Trophoblast cell (in vitro differentiated cells and primary cell): ENCODE measurements at regions not wholly inside any gene's neighbourhood (a gene's known extent, or its start where the extent isn't known, plus 50 kb on each side); places are given as distances from the start of the nearest gene placed in this dataset.
"Not testable (repeated sequence)": the region's sequence is repeated elsewhere in the genome, so short reads cannot be mapped to it uniquely, and the experiment has no call there.

ENCODE experiments used
- DNase-seq, 2 donors: peaks; one replicate each; pipeline ENCODE4 v3.0.0-alpha.2; 2016
- H2AFZ ChIP-seq: 2 replicates; pipeline ENCODE4 v1.6.1; 2013; ENCODE audit warnings: low read length, moderate library complexity, mild to moderate bottlenecking; ENCODE audit not compliant: insufficient read depth, poor library complexity
- H2AK5ac ChIP-seq: 2 replicates; pipeline ENCODE4 v1.6.1; 2013; ENCODE audit warnings: mild to moderate bottlenecking, low read length
- H2BK120ac ChIP-seq: 2 replicates; pipeline ENCODE4 v1.6.1; 2013; ENCODE audit warnings: low read length, mild to moderate bottlenecking, moderate library complexity; ENCODE audit not compliant: insufficient read depth, poor library complexity
- H2BK12ac ChIP-seq: 2 replicates; pipeline ENCODE4 v1.6.1; 2013; ENCODE audit warnings: mild to moderate bottlenecking, low read length, moderate library complexity
- H2BK5ac ChIP-seq: 2 replicates; pipeline ENCODE4 v1.6.1; 2013; ENCODE audit warnings: low read length, low read depth, moderate library complexity, mild to moderate bottlenecking; ENCODE audit not compliant: poor library complexity
- H3K14ac ChIP-seq: 2 replicates; pipeline ENCODE4 v1.6.1; 2013; ENCODE audit warnings: mild to moderate bottlenecking, low read length
- H3K18ac ChIP-seq: 2 replicates; pipeline ENCODE4 v1.6.1; 2013; ENCODE audit warnings: mild to moderate bottlenecking, low read length
- H3K23ac ChIP-seq: 2 replicates; pipeline ENCODE4 v1.6.1; 2013; ENCODE audit warnings: low read length
- H3K27ac ChIP-seq: 2 replicates; pipeline ENCODE4 v1.5.1; 2013; ENCODE audit warnings: low read depth, mild to moderate bottlenecking, inconsistent platforms, low read length, moderate library complexity
- H3K27me3 ChIP-seq: 2 replicates; pipeline ENCODE4 v1.6.1; 2013; ENCODE audit warnings: inconsistent platforms, mild to moderate bottlenecking, low read length, moderate library complexity; ENCODE audit not compliant: insufficient read depth
- H3K36me3 ChIP-seq, 2 experiments: 1 replicate in 1 of 2; 2 replicates in 1 of 2; pipeline ENCODE4 v1.6.1; 2013; ENCODE audit warnings: low read length in 2 of 2, mild to moderate bottlenecking in 2 of 2, moderate library complexity in 1 of 2; ENCODE audit not compliant: insufficient read depth in 2 of 2, control insufficient read depth in 1 of 2
- H3K4ac ChIP-seq: 2 replicates; pipeline ENCODE4 v1.6.1; 2013; ENCODE audit warnings: low read depth, mild to moderate bottlenecking, low read length, moderate library complexity
- H3K4me1 ChIP-seq, 2 experiments: 1 replicate in 1 of 2; 2 replicates in 1 of 2; pipeline ENCODE4 v1.6.1; 2013; ENCODE audit warnings: low read length in 2 of 2, mild to moderate bottlenecking in 2 of 2, moderate library complexity in 1 of 2; ENCODE audit not compliant: insufficient read depth in 2 of 2, control insufficient read depth in 1 of 2
- H3K4me2 ChIP-seq: 2 replicates; pipeline ENCODE4 v1.6.1; 2013; ENCODE audit warnings: inconsistent platforms, mild to moderate bottlenecking, low read length, moderate library complexity
- H3K4me3 ChIP-seq: 2 replicates; pipeline ENCODE4 v1.5.1; 2013; ENCODE audit warnings: mild to moderate bottlenecking, low read depth, low read length, inconsistent platforms
- H3K79me1 ChIP-seq: one replicate; pipeline ENCODE4 v1.6.1; 2013; ENCODE audit warnings: low read length
- H3K79me2 ChIP-seq: 2 replicates; pipeline ENCODE4 v1.6.1; 2013; ENCODE audit warnings: low read length, mild to moderate bottlenecking; ENCODE audit not compliant: control insufficient read depth, insufficient read depth, poor library complexity
- H3K9ac ChIP-seq: 2 replicates; pipeline ENCODE4 v1.6.1; 2013; ENCODE audit warnings: mild to moderate bottlenecking, low read length
- H3K9me3 ChIP-seq: 2 replicates; pipeline ENCODE4 v1.6.1; 2013; ENCODE audit warnings: low read depth, mild to moderate bottlenecking, control low read depth, inconsistent platforms, low read length; ENCODE audit not compliant: insufficient read depth
- H4K12ac ChIP-seq: 2 replicates; pipeline ENCODE4 v1.6.1; 2013; ENCODE audit warnings: low read depth, mild to moderate bottlenecking, low read length, moderate library complexity
- H4K8ac ChIP-seq: 2 replicates; pipeline ENCODE4 v1.6.1; 2013; ENCODE audit warnings: low read depth, mild to moderate bottlenecking, low read length, moderate library complexity
- H4K91ac ChIP-seq: one replicate; pipeline ENCODE4 v1.6.1; 2013; ENCODE audit warnings: low read depth, mild to moderate bottlenecking, low read length, moderate library complexity
- WGBS: extraction: QIAGEN DNeasy Blood & Tissue Kit; methylation state at CpG from one replicate; pipeline ENCODE4 v1.1.7; 2013; ENCODE audit warnings: missing lambda C conversion rate; ENCODE audit not compliant: insufficient read length, insufficient coverage; ENCODE audit errors: extremely low coverage; 5-methylcytosine and 5-hydroxymethylcytosine counted together

GRCh38 chr20:39957911-39958310 is 731.1 kb downstream of the MAFB start:
- H3K36me3 ChIP-seq, H3K14ac ChIP-seq, H2BK120ac ChIP-seq, H3K4me2 ChIP-seq, H3K9me3 ChIP-seq, H2AFZ ChIP-seq, H3K27me3 ChIP-seq, H4K91ac ChIP-seq, H3K4me3 ChIP-seq, H3K79me1 ChIP-seq, H4K8ac ChIP-seq, H3K27ac ChIP-seq, H2BK5ac ChIP-seq, H3K4me1 ChIP-seq, H3K23ac ChIP-seq, H3K4ac ChIP-seq, H2BK12ac ChIP-seq, H4K12ac ChIP-seq, H3K79me2 ChIP-seq, H2AK5ac ChIP-seq, H3K18ac ChIP-seq, H3K9ac ChIP-seq, DNase-seq: not testable (repeated sequence)
- WGBS: no CpG with 5 or more reads among the region's 3 CpGs

GRCh38 chr20:39954621-39955020 is 734.4 kb downstream of the MAFB start:
- no peak overlapping the region for H4K8ac ChIP-seq
- H3K23ac ChIP-seq: no peak overlapping the region
- no peak overlapping the region for H3K27ac ChIP-seq
- no peak for DNase-seq
- H3K4ac ChIP-seq: no peak overlapping the region
- no peak overlapping the region for H3K9ac ChIP-seq
- H3K4me2 ChIP-seq: no peak overlapping the region
- H3K36me3 ChIP-seq: no peaks in the 10 kb centered on the region
- H2AFZ ChIP-seq: no peak overlapping the region
- no peak overlapping the region for H3K14ac ChIP-seq
- no peak overlapping the region for H2BK120ac ChIP-seq
- H3K79me1 ChIP-seq: no peaks in the 10 kb centered on the region
- H3K4me1 ChIP-seq: no peaks in the 10 kb centered on the region
- WGBS: 100% methylated on average over 1 of the region's 2 CpGs
- no peak overlapping the region for H3K18ac ChIP-seq
- H3K79me2 ChIP-seq: no peaks in the 10 kb centered on the region
- H2AK5ac ChIP-seq: no peak overlapping the region
- no peaks in the 10 kb centered on the region for H3K27me3 ChIP-seq
- no peak overlapping the region for H2BK5ac ChIP-seq
- H4K91ac ChIP-seq: no peak overlapping the region
- H2BK12ac ChIP-seq: no peak overlapping the region
- no peak overlapping the region for H3K4me3 ChIP-seq
- no peak overlapping the region for H4K12ac ChIP-seq
- H3K9me3 ChIP-seq: no peaks in the 10 kb centered on the region

- H3K36me3 ChIP-seq: no peaks in the 10 kb centered on the region
- no peak overlapping the region for H3K4me2 ChIP-seq
- H2AK5ac ChIP-seq: no peak overlapping the region
Measured at GRCh38 chr20:39946931-39947330, 742.1 kb downstream of the MAFB start.

GRCh38 chr20:39946053-39946810 is 742.8 kb downstream of the MAFB start:
- Histone ChIP-seq H3K79me1 (peaks cover 2% of the 10 kb centered on the region), H3K23ac (no peak overlapping the region), H2BK5ac (no peak overlapping the region), H3K9ac (peak overlapping the region; percentile 53), H3K18ac (no peak overlapping the region), H4K91ac (no peak overlapping the region), H4K8ac (no peak overlapping the region), H3K36me3 (no peaks in the 10 kb centered on the region), H3K4me3 (no peak overlapping the region), H3K79me2 (no peaks in the 10 kb centered on the region), H3K4me2 (no peak overlapping the region), H3K4ac (no peak overlapping the region), H3K4me1 (peaks cover 0 to 5% of the 10 kb centered on the region in 2 experiments), H2AK5ac (no peak overlapping the region), H3K27me3 (no peaks in the 10 kb centered on the region), H3K27ac (no peak overlapping the region), H3K14ac (no peak overlapping the region), H2AFZ (no peak overlapping the region), H2BK12ac (no peak overlapping the region), H2BK120ac (no peak overlapping the region), H3K9me3 (no peaks in the 10 kb centered on the region), H4K12ac (no peak overlapping the region)
- DNase-seq: no peak
- no CpG with 5 or more reads among the region's 5 CpGs for WGBS

More at GRCh38 chr20:39946931-39947330, 742.1 kb downstream of the MAFB start:
- Histone ChIP-seq H2BK120ac (no peak overlapping the region), H3K4ac (no peak overlapping the region), H3K4me3 (no peak overlapping the region), H3K4me1 (peaks cover 0 to 5% of the 10 kb centered on the region in 2 experiments), H3K79me2 (no peaks in the 10 kb centered on the region), H3K23ac (no peak overlapping the region), H3K79me1 (peaks cover 2% of the 10 kb centered on the region), H3K9ac (no peak overlapping the region), H4K91ac (no peak overlapping the region), H3K9me3 (no peaks in the 10 kb centered on the region), H3K14ac (no peak overlapping the region), H2BK12ac (no peak overlapping the region), H2BK5ac (no peak overlapping the region), H3K18ac (no peak overlapping the region), H4K8ac (no peak overlapping the region), H2AFZ (no peak overlapping the region), H3K27ac (no peak overlapping the region), H3K27me3 (no peaks in the 10 kb centered on the region), H4K12ac (no peak overlapping the region)
- no CpG with 5 or more reads among the region's 2 CpGs for WGBS
- no peak for DNase-seq
